ENCODE measurements at regions not wholly inside any gene's neighbourhood (a gene's known extent, or its start where the extent isn't known, plus 50 kb on each side); places are given as distances from the start of the nearest gene placed in this dataset.

- DNase-seq (ENCODE audit: low read depth) = no peak
- no peak for TF ChIP-seq CTCF (IDR thresholded peaks at IDR 0.05; ENCODE audit: insufficient read depth, low read depth, low read length, missing control alignments)
- no peak overlapping the region for H3K4me3 ChIP-seq (ENCODE audit: low read length)
Observed at GRCh38 chr22:49260681-49261580, 566.7 kb downstream of the BRD1 start.

GRCh38 chr22:49259839-49260615 is 567.6 kb downstream of the BRD1 start:
- H3K4me3 ChIP-seq (ENCODE audit: low read length) = no peak overlapping the region
- no peak for DNase-seq (ENCODE audit: low read depth)
- no peak for TF ChIP-seq CTCF (IDR thresholded peaks at IDR 0.05; ENCODE audit: insufficient read depth, low read depth, low read length, missing control alignments)

GRCh38 chr22:49258107-49259010 is 569.3 kb downstream of the BRD1 start:
- H3K4me3 ChIP-seq (ENCODE audit: low read length) = no peak overlapping the region
- DNase-seq (ENCODE audit: low read depth) = no peak
- no peak for TF ChIP-seq CTCF (IDR thresholded peaks at IDR 0.05; ENCODE audit: insufficient read depth, low read depth, low read length, missing control alignments)

- H3K4me3 ChIP-seq (ENCODE audit: low read length) = no peak overlapping the region
- no peak for DNase-seq (ENCODE audit: low read depth)
- no peak for TF ChIP-seq CTCF (IDR thresholded peaks at IDR 0.05; ENCODE audit: insufficient read depth, low read depth, low read length, missing control alignments)
Observed at GRCh38 chr22:49257551-49257961, 570.1 kb downstream of the BRD1 start.

- DNase-seq (ENCODE audit: low read depth) = no peak
- no peak overlapping the region for H3K4me3 ChIP-seq (ENCODE audit: low read length)
- no peak for TF ChIP-seq CTCF (IDR thresholded peaks at IDR 0.05; ENCODE audit: insufficient read depth, low read depth, low read length, missing control alignments)
Observed at GRCh38 chr22:49255741-49256318, 571.8 kb downstream of the BRD1 start.

GRCh38 chr22:49255154-49255553 is 572.5 kb downstream of the BRD1 start:
- no peak for TF ChIP-seq CTCF (IDR thresholded peaks at IDR 0.05; ENCODE audit: insufficient read depth, low read depth, low read length, missing control alignments)
- no peak for DNase-seq (ENCODE audit: low read depth)
- no peak overlapping the region for H3K4me3 ChIP-seq (ENCODE audit: low read length)

All from epithelial cell of esophagus (primary cell).